H9 (cell line): ENCODE measurements at regions not wholly inside any gene's neighbourhood (a gene's known extent, or its start where the extent isn't known, plus 50 kb on each side); places are given as distances from the start of the nearest gene placed in this dataset.

Source experiments
- DNase-seq: peaks from one replicate; pipeline ENCODE4 v3.0.0-alpha.2; 2017
- H2AFZ ChIP-seq: one replicate; pipeline ENCODE4 v1.6.1; 2013; ENCODE audit warnings: mild to moderate bottlenecking, low read length, control low read depth, moderate library complexity
- H2AK5ac ChIP-seq: 2 replicates; pipeline ENCODE4 v1.6.1; 2013; ENCODE audit warnings: low read length, control low read depth, mixed read lengths; ENCODE audit not compliant: insufficient read length
- H2BK120ac ChIP-seq: one replicate; pipeline ENCODE4 v1.6.1; 2013; ENCODE audit warnings: low read depth, mild to moderate bottlenecking, low read length, control low read depth, inconsistent platforms; ENCODE audit not compliant: poor library complexity, severe bottlenecking
- H2BK12ac ChIP-seq: 2 replicates; pipeline ENCODE4 v1.6.1; 2013; ENCODE audit warnings: low read length, control low read depth, mixed read lengths, low read depth; ENCODE audit not compliant: insufficient read length
- H2BK15ac ChIP-seq: 2 replicates; pipeline ENCODE4 v1.6.1; 2013; ENCODE audit warnings: low read depth, low read length, control low read depth
- H2BK20ac ChIP-seq: one replicate; pipeline ENCODE4 v1.6.1; 2013; ENCODE audit warnings: low read depth, mild to moderate bottlenecking, low read length, control low read depth, inconsistent platforms; ENCODE audit not compliant: poor library complexity, severe bottlenecking
- H2BK5ac ChIP-seq: 2 replicates; pipeline ENCODE4 v1.6.1; 2013; ENCODE audit warnings: low read length, control low read depth, mixed read lengths; ENCODE audit not compliant: insufficient read length
- H3K14ac ChIP-seq: 2 replicates; pipeline ENCODE4 v1.6.1; 2013; ENCODE audit warnings: low read length, control low read depth; ENCODE audit not compliant: insufficient read depth
- H3K18ac ChIP-seq: 2 replicates; pipeline ENCODE4 v1.6.1; 2013; ENCODE audit warnings: low read depth, mild to moderate bottlenecking, mixed read lengths, low read length, control low read depth; ENCODE audit not compliant: insufficient read length
- H3K23ac ChIP-seq: 2 replicates; pipeline ENCODE4 v1.6.1; 2013; ENCODE audit warnings: low read length, control low read depth, mixed read lengths, low read depth; ENCODE audit not compliant: insufficient read length
- H3K23me2 ChIP-seq: 2 replicates; pipeline ENCODE4 v1.6.1; 2013; ENCODE audit warnings: low read depth, mild to moderate bottlenecking, mixed read lengths, low read length, control low read depth; ENCODE audit not compliant: insufficient read length, poor library complexity, severe bottlenecking
- H3K27ac ChIP-seq: 2 replicates; pipeline ENCODE4 v1.5.1; 2013; ENCODE audit warnings: low read length, control low read depth, mixed read lengths, low read depth; ENCODE audit not compliant: insufficient read length
- H3K27me3 ChIP-seq: 2 replicates; pipeline ENCODE4 v1.6.1; 2013; ENCODE audit warnings: low read length, control low read depth, inconsistent platforms; ENCODE audit not compliant: insufficient read depth
- H3K4ac ChIP-seq: 2 replicates; pipeline ENCODE4 v1.6.1; 2013; ENCODE audit warnings: low read depth, mild to moderate bottlenecking, control low read depth, inconsistent platforms, low read length, moderate library complexity
- H3K4me1 ChIP-seq: 2 replicates; pipeline ENCODE4 v1.6.1; 2013; ENCODE audit warnings: low read length, control low read depth, inconsistent platforms; ENCODE audit not compliant: insufficient read depth
- H3K4me2 ChIP-seq: 2 replicates; pipeline ENCODE4 v1.6.1; 2013; ENCODE audit warnings: low read length, control low read depth, mixed read lengths; ENCODE audit not compliant: insufficient read length, insufficient read depth
- H3K56ac ChIP-seq: 2 replicates; pipeline ENCODE4 v1.6.1; 2013; ENCODE audit warnings: low read depth, mild to moderate bottlenecking, mixed read lengths, low read length, control low read depth; ENCODE audit not compliant: insufficient read length
- H3K79me1 ChIP-seq: 2 replicates; pipeline ENCODE4 v1.6.1; 2013; ENCODE audit warnings: low read depth, mild to moderate bottlenecking, moderate library complexity, low read length, control low read depth, inconsistent platforms; ENCODE audit not compliant: insufficient read depth, poor library complexity, severe bottlenecking
- H3K79me2 ChIP-seq: 2 replicates; pipeline ENCODE4 v1.6.1; 2013; ENCODE audit warnings: low read length, control low read depth, inconsistent platforms; ENCODE audit not compliant: insufficient read depth
- H3K9ac ChIP-seq: 2 replicates; pipeline ENCODE4 v1.6.1; 2013; ENCODE audit warnings: low read length, control low read depth, mixed read lengths; ENCODE audit not compliant: insufficient read length; ENCODE audit errors: extremely low read depth
- H3K9me3 ChIP-seq: one replicate; pipeline ENCODE4 v1.6.1; 2013; ENCODE audit warnings: low read depth, low read length, inconsistent platforms; ENCODE audit not compliant: control insufficient read depth
- H3T11ph ChIP-seq: one replicate; pipeline ENCODE4 v1.6.1; 2013; ENCODE audit warnings: mild to moderate bottlenecking, low read length, control low read depth, inconsistent platforms
- H4K20me1 ChIP-seq: one replicate; pipeline ENCODE4 v1.6.1; 2013; ENCODE audit not compliant: control insufficient read depth, insufficient read length, insufficient read depth
- H4K5ac ChIP-seq: 2 replicates; pipeline ENCODE4 v1.6.1; 2013; ENCODE audit warnings: low read depth, mild to moderate bottlenecking, mixed read lengths, low read length, control low read depth; ENCODE audit not compliant: insufficient read length
- H4K8ac ChIP-seq: replicated peaks from 2 replicates; pipeline ENCODE4 v1.6.1; 2013; ENCODE audit warnings: low read length, control low read depth, mixed read lengths, low read depth; ENCODE audit not compliant: insufficient read length
- H4K91ac ChIP-seq: 2 replicates; pipeline ENCODE4 v1.6.1; 2013; ENCODE audit warnings: low read depth, mild to moderate bottlenecking, moderate library complexity, mixed read lengths, low read length, control low read depth; ENCODE audit not compliant: insufficient read length
- H3K27ac Mint-ChIP-seq, 3 experiments: 2 replicates in 2 of 3; 3 replicates in 1 of 3; pipeline ENCODE4 v1.8.0; 2020 to 2021; ENCODE audit warnings: mixed read lengths in 3 of 3, mild to moderate bottlenecking in 1 of 3, moderate library complexity in 1 of 3
- H3K27me3 Mint-ChIP-seq: 2 replicates; pipeline ENCODE4 v1.8.0; 2021; ENCODE audit warnings: low read depth, mild to moderate bottlenecking, moderate library complexity, mixed read lengths
- H3K36me3 Mint-ChIP-seq, 3 experiments: 2 replicates in 2 of 3; 3 replicates in 1 of 3; pipeline ENCODE4 v1.8.0; 2020 to 2021; ENCODE audit warnings: low read depth in 3 of 3, mixed read lengths in 3 of 3; ENCODE audit not compliant: insufficient read depth in 1 of 3
- H3K4me1 Mint-ChIP-seq, 2 experiments: 2 replicates each; pipeline ENCODE4 v1.8.0; 2020; ENCODE audit warnings: mixed read lengths in 2 of 2
- H3K4me3 Mint-ChIP-seq, 2 experiments: 2 replicates in 1 of 2; 3 replicates in 1 of 2; pipeline ENCODE4 v1.8.0; 2020 to 2021; ENCODE audit warnings: mild to moderate bottlenecking in 2 of 2, mixed read lengths in 2 of 2, moderate library complexity in 1 of 2
- H3K9me3 Mint-ChIP-seq, 2 experiments: 2 replicates in 1 of 2; 3 replicates in 1 of 2; pipeline ENCODE4 v1.8.0; 2020; ENCODE audit warnings: mild to moderate bottlenecking in 2 of 2, mixed read lengths in 2 of 2, moderate library complexity in 1 of 2
- CTCF ChIP-seq: fragments of 200-600 bp; sonication (generic); conservative IDR thresholded peaks from 3 replicates; pipeline ENCODE4 v1.8.0; 2021; ENCODE audit warnings: antibody characterized with exemption, mild to moderate bottlenecking

- H3K4me1 ChIP-seq = no peaks in the 10 kb centered on the region
- H3K56ac ChIP-seq = no peak overlapping the region
- no peak overlapping the region for H2BK12ac ChIP-seq
- no peak overlapping the region for H3K18ac ChIP-seq
- H3K27me3 ChIP-seq = no peaks in the 10 kb centered on the region
- no peak overlapping the region for H2BK5ac ChIP-seq
- no peak overlapping the region for H3K14ac ChIP-seq
- H4K20me1 ChIP-seq = no peaks in the 10 kb centered on the region
- TF ChIP-seq CTCF = no peak; the same call in 2 of the 3 replicates
- no peak overlapping the region for H4K8ac ChIP-seq
- H3K9ac ChIP-seq = no peak overlapping the region
- no peak overlapping the region for H4K91ac ChIP-seq
- H2AFZ ChIP-seq = no peak overlapping the region
- Mint-ChIP-seq H3K27ac (no peak overlapping the region), H3K9me3 (no peaks in the 10 kb centered on the region), H3K4me1 (no peaks in the 10 kb centered on the region), H3K36me3 (no peaks in the 10 kb centered on the region; a peak in 2 of 7 replicates), H3K27me3 (no peaks in the 10 kb centered on the region; the same call in 1 of the 2 replicates), H3K4me3 (no peak overlapping the region)
- no peak overlapping the region for H3K23ac ChIP-seq
- H2BK20ac ChIP-seq = no peak overlapping the region
- DNase-seq = no peak
- no peak overlapping the region for H4K5ac ChIP-seq
- H2BK15ac ChIP-seq = no peak overlapping the region
- H2BK120ac ChIP-seq = no peak overlapping the region
- no peak overlapping the region for H3K4ac ChIP-seq
- H3K23me2 ChIP-seq = no peaks in the 10 kb centered on the region
- no peak overlapping the region for H3T11ph ChIP-seq
- H3K79me2 ChIP-seq = no peaks in the 10 kb centered on the region
- H3K27ac ChIP-seq = no peak overlapping the region
- no peaks in the 10 kb centered on the region for H3K79me1 ChIP-seq
- no peak overlapping the region for H2AK5ac ChIP-seq
- H3K9me3 ChIP-seq = no peaks in the 10 kb centered on the region
- no peak overlapping the region for H3K4me2 ChIP-seq
Observed at GRCh38 chr3:159091936-159092335, 290.1 kb downstream of the MFSD1 start.
